Pancreas (tissue), 10 donors: ENCODE measurements at regions not wholly inside any gene's neighbourhood (a gene's known extent, or its start where the extent isn't known, plus 50 kb on each side); places are given as distances from the start of the nearest gene placed in this dataset.
A peak's percentile ranks its signal among the peaks of the same experiment; 100 is the strongest.

Source experiments
- ATAC-seq, 4 donors: fragments of 200-7000 bp; cut with Tn5 transposase; one replicate each; pipeline versions ENCODE4 v1.8.0 to v1.9.1; 2020; ENCODE audit warnings: mild to moderate bottlenecking in 4 of 4, moderate library complexity in 4 of 4
- DNase-seq, 6 donors: peaks; one replicate each; pipeline ENCODE4 v3.0.0-alpha.2; 2020
- FAIRE-seq: peaks from 2 replicates; lab custom pipeline; 2012; peaks lifted over from hg19 to GRCh38; lab: Jason Lieb, UNC
- H3K27ac ChIP-seq, 4 donors: fragments of 200-600 bp; sonication (generic); 1 replicate in 3 of 4; 2 replicates in 1 of 4; pipeline versions ENCODE4 v1.5.0 to v1.8.0; 2020
- H3K27me3 ChIP-seq, 4 donors: fragments of 200-600 bp; one replicate each; pipeline ENCODE4 v1.8.0; 2021
- H3K36me3 ChIP-seq, 3 donors: fragments of 200-600 bp; sonication (generic) in 1 of 3; one replicate each; pipeline versions ENCODE4 v1.5.0 to v1.8.0; 2020 to 2021
- H3K4me1 ChIP-seq, 3 donors: fragments of 200-600 bp; one replicate each; pipeline ENCODE4 v1.8.0; 2021
- H3K4me3 ChIP-seq, 4 donors: fragments of 200-600 bp; sonication (generic) in 2 of 4; one replicate each; pipeline versions ENCODE4 v1.5.0 to v1.8.0; 2020 to 2021
- H3K9me3 ChIP-seq, 4 donors: fragments of 200-600 bp; one replicate each; pipeline ENCODE4 v1.8.0; 2021
- CTCF ChIP-seq, 4 donors: fragments of 200-600 bp; sonication (generic) in 3 of 4; IDR thresholded peaks; one replicate each; pipeline versions ENCODE4 v1.5.0 to v1.8.0; 2021; ENCODE audit warnings: antibody characterized with exemption in 4 of 4
- WGBS, 2 donors: extraction: QIAGEN DNeasy Blood & Tissue Kit; methylation state at CpG; one replicate each; pipeline ENCODE4 v1.1.7; 2013; 5-methylcytosine and 5-hydroxymethylcytosine counted together
- intact Hi-C, 3 donors: fragments of 100-400 bp; cut with DNase I; formaldehyde crosslinking; loops; one replicate each; pipeline versions ENCODE4 v1.11.1 to v1.14.2; 2022
- donor health status: healthy with polysubstance abuse.
- donor health status: DM: no; HTN: no; CAD: no; lungs with moderate emphysema.
- donor health status: DM: no; HTN: no; CAD: no.
- donor health status: control.
- donor health status: control.
- donor health status: Bipolar disorder and iron deficiency.
- donor health status: DM: yes; HTN: yes; CAD: no.
- donor health status: DM: no; HTN: no; CAD: no.
- donor health status: DM: no; HTN: no; CAD: no.
- donor health status: DM: yes; HTN: yes; CAD: no.

DNA sequence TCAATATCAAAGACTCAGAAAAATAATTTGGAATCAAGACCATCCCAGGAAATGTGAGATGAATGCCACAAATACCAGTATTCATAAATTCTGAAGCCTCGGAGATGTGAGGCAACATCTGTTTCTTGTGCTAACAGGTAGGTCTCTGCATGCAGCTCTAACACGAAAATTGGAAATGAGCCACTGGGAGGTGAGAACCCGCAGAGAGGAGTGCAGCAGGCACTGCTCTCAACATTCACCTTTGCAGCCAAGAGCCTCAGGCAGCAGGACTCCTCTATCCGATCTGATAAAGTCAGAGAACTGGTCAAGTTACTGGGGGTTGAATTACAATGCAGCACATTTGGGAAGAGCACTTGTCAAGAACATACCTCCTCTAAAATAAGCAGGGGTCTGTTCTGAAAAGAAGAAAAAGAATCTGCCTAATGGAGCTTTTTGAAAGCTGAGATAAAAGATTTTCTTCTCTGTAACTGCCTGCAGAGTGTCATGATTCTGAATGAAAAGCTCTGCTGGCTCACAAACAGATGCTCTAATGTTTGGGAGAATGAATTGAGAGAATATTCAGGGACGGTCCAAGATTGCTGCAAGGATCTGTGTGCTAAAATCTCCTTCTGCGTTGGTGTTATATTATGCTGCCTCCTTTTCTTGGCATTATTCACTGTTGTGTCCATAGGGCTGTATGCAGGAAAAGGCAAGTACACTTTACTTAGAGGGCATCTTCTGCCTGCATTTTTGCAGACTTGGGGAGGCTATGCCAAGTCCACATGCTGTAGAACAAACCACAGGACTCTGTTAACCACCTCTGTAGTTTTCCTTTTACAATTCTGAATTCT is 209.6 kb upstream of the KRR1 start:
- H3K27ac ChIP-seq: peak overlapping the region in 2 of 4 donors; percentile 20 to 47
- 17 to 19% methylated on average over 6 of the region's 6 CpGs for WGBS, 2 donors

GRCh38 chr12:75717902-75718301 is 206.5 kb upstream of the KRR1 start:
- FAIRE-seq (no peak), ATAC-seq (no peak), DNase-seq (no peak)
- Histone ChIP-seq H3K27me3 (no peaks in the 10 kb centered on the region), H3K36me3 (no peaks in the 10 kb centered on the region), H3K4me1 (peaks cover 10 to 29% (median 28%) of the 10 kb centered on the region in 3 donors), H3K27ac (no peak overlapping the region), H3K4me3 (no peak overlapping the region), H3K9me3 (no peaks in the 10 kb centered on the region)
- no peak for TF ChIP-seq CTCF (IDR thresholded peaks at IDR 0.05)
- intact Hi-C loops: no loop called here

More for the DNA sequence above, 209.6 kb upstream of the KRR1 start:
- Histone ChIP-seq H3K27me3 (no peaks in the 10 kb centered on the region), H3K4me3 (no peak overlapping the region), H3K36me3 (no peaks in the 10 kb centered on the region), H3K4me1 (peaks cover 10 to 27% (median 23%) of the 10 kb centered on the region in 3 donors), H3K9me3 (no peaks in the 10 kb centered on the region)
- DNase-seq: peak in 3 of 6 donors; percentile 31 to 66 (median 52)
- TF ChIP-seq CTCF (IDR thresholded peaks at IDR 0.05): no peak
- no peak for FAIRE-seq
- peak; percentile 70 to 85 (median 78) for ATAC-seq
- intact Hi-C loops: no loop called here

- ATAC-seq (no peak), FAIRE-seq (no peak), DNase-seq (no peak)
- H3K9me3 ChIP-seq: no peaks in the 10 kb centered on the region
- H3K27ac ChIP-seq: no peak overlapping the region
- no peaks in the 10 kb centered on the region for H3K36me3 ChIP-seq
- no peak overlapping the region for H3K4me3 ChIP-seq
- WGBS, 2 donors: 85 to 88% methylated on average over 5 of the region's 5 CpGs
- H3K4me1 ChIP-seq: peaks cover 1 to 28% (median 25%) of the 10 kb centered on the region in 3 donors
- TF ChIP-seq CTCF (IDR thresholded peaks at IDR 0.05): no peak
- intact Hi-C loops: no loop called here
- H3K27me3 ChIP-seq: no peaks in the 10 kb centered on the region
Measured at GRCh38 chr12:75716291-75717025, 205.0 kb upstream of the KRR1 start.

- no peak for TF ChIP-seq CTCF (IDR thresholded peaks at IDR 0.05)
- Histone ChIP-seq H3K9me3 (no peaks in the 10 kb centered on the region), H3K4me1 (peaks cover 0 to 22% (median 19%) of the 10 kb centered on the region in 3 donors), H3K36me3 (no peaks in the 10 kb centered on the region), H3K4me3 (no peak overlapping the region), H3K27ac (no peak overlapping the region), H3K27me3 (no peaks in the 10 kb centered on the region)
- FAIRE-seq (no peak), DNase-seq (no peak), ATAC-seq (no peak)
- intact Hi-C loops: no loop called here
- WGBS, 2 donors: 94 to 97% methylated on average over 6 of the region's 6 CpGs
Measured at GRCh38 chr12:75715682-75716081, 204.3 kb upstream of the KRR1 start.
